IMR-90 (cell line): ENCODE measurements at regions not wholly inside any gene's neighbourhood (a gene's known extent, or its start where the extent isn't known, plus 50 kb on each side); places are given as distances from the start of the nearest gene placed in this dataset.

Source experiments
- ATAC-seq: fragments of 200-7000 bp; cut with Tn5 transposase; 2 replicates; pipeline ENCODE4 v1.9.1; 2020; ENCODE audit warnings: low read depth, mild to moderate bottlenecking, moderate library complexity
- BruUV-seq: library from RNA; stranded (reverse); fragments of 400-500 nt; replicated peaks from 2 replicates; lab custom pipeline; 2021; lab: Mats Ljungman, UMichigan
- CTCF ChIA-PET: fragments of 300-600 bp; formaldehyde crosslinking; extraction: SDS; loops from one replicate; lab custom pipeline; 2021; ENCODE audit warnings: antibody characterized with exemption; lab: Yijun Ruan, JAX
- POLR2A ChIA-PET: fragments of 300-600 bp; sonication (Branson Sonifier 250); formaldehyde crosslinking; loops from one replicate; lab custom pipeline; 2022; ENCODE audit warnings: antibody characterized with exemption; ENCODE audit not compliant: unreplicated experiment; lab: Charles Lee
- DNase-seq: peaks from one replicate; pipeline ENCODE4 v3.0.0; 2013
- H2AFZ ChIP-seq: replicated peaks from 2 replicates; pipeline ENCODE3; 2013; ENCODE audit warnings: low read length, mild to moderate bottlenecking; ENCODE audit not compliant: poor library complexity
- H2AK5ac ChIP-seq: 2 replicates; pipeline ENCODE4 v1.6.1; 2013; ENCODE audit warnings: low read depth, low read length, inconsistent platforms
- H2AK9ac ChIP-seq: replicated peaks from 2 replicates; pipeline ENCODE3; 2013; ENCODE audit warnings: mild to moderate bottlenecking, low read depth, low read length, moderate library complexity; ENCODE audit not compliant: poor library complexity
- H2BK120ac ChIP-seq: 2 replicates; pipeline ENCODE4 v1.6.1; 2013; ENCODE audit warnings: low read depth, low read length, inconsistent platforms
- H2BK15ac ChIP-seq: 3 replicates; pipeline ENCODE4 v1.6.1; 2013; ENCODE audit warnings: low read depth, low read length, inconsistent platforms
- H2BK20ac ChIP-seq: 2 replicates; pipeline ENCODE4 v1.6.1; 2013; ENCODE audit warnings: low read depth, mild to moderate bottlenecking, inconsistent platforms, low read length, moderate library complexity
- H2BK5ac ChIP-seq: 2 replicates; pipeline ENCODE4 v1.6.1; 2013; ENCODE audit warnings: mild to moderate bottlenecking, low read depth, low read length, inconsistent platforms; ENCODE audit not compliant: poor library complexity, severe bottlenecking
- H3K14ac ChIP-seq: replicated peaks from 2 replicates; pipeline ENCODE4 v1.6.1; 2013; ENCODE audit warnings: low read depth, low read length, inconsistent platforms
- H3K18ac ChIP-seq: 2 replicates; pipeline ENCODE4 v1.6.1; 2013; ENCODE audit warnings: low read depth, low read length, control low read depth
- H3K23ac ChIP-seq: 2 replicates; pipeline ENCODE4 v1.6.1; 2013; ENCODE audit warnings: low read depth, low read length, inconsistent platforms
- H3K27ac ChIP-seq: 2 replicates; pipeline ENCODE4 v1.5.1; 2013; ENCODE audit warnings: mild to moderate bottlenecking, control low read depth, low read length; ENCODE audit not compliant: insufficient read depth
- H3K27me3 ChIP-seq: 2 replicates; pipeline ENCODE4 v1.6.1; 2013; ENCODE audit warnings: low read length; ENCODE audit not compliant: control insufficient read depth, insufficient read depth
- H3K36me3 ChIP-seq: 2 replicates; pipeline ENCODE4 v1.6.1; 2013; ENCODE audit warnings: low read length, mixed read lengths; ENCODE audit not compliant: control insufficient read depth, insufficient read depth
- H3K4ac ChIP-seq: 2 replicates; pipeline ENCODE4 v1.6.1; 2013; ENCODE audit warnings: low read depth, low read length, inconsistent platforms
- H3K4me1 ChIP-seq: 2 replicates; pipeline ENCODE4 v1.6.1; 2013; ENCODE audit warnings: low read length, mixed read lengths; ENCODE audit not compliant: control insufficient read depth, insufficient read depth
- H3K4me2 ChIP-seq: 2 replicates; pipeline ENCODE4 v1.6.1; 2013; ENCODE audit warnings: low read depth, mild to moderate bottlenecking, control low read depth, low read length, moderate library complexity
- H3K4me3 ChIP-seq: 2 replicates; pipeline ENCODE4 v1.5.1; 2013; ENCODE audit warnings: low read depth, mild to moderate bottlenecking, control low read depth, low read length, moderate library complexity; ENCODE audit not compliant: insufficient read depth
- H3K56ac ChIP-seq: 2 replicates; pipeline ENCODE4 v1.6.1; 2013; ENCODE audit warnings: low read length, inconsistent platforms; ENCODE audit not compliant: insufficient read depth; ENCODE audit errors: extremely low read depth
- H3K79me1 ChIP-seq, 2 experiments: 2 replicates each; pipeline ENCODE4 v1.6.1; 2013; ENCODE audit warnings: low read length in 2 of 2, inconsistent platforms in 1 of 2, low read depth in 1 of 2
- H3K9ac ChIP-seq: 2 replicates; pipeline ENCODE4 v1.6.1; 2013; ENCODE audit warnings: low read depth, low read length, control low read depth
- H3K9me1 ChIP-seq: 2 replicates; pipeline ENCODE4 v1.6.1; 2013; ENCODE audit warnings: low read length, inconsistent platforms; ENCODE audit not compliant: insufficient read depth
- H3K9me3 ChIP-seq: 2 replicates; pipeline ENCODE4 v1.6.1; 2013; ENCODE audit warnings: low read length; ENCODE audit not compliant: control insufficient read depth, insufficient read depth
- H4K20me1 ChIP-seq: 2 replicates; pipeline ENCODE4 v1.6.1; 2013; ENCODE audit warnings: low read length, inconsistent platforms; ENCODE audit not compliant: insufficient read depth
- H4K5ac ChIP-seq: 2 replicates; pipeline ENCODE4 v1.6.1; 2013; ENCODE audit warnings: mild to moderate bottlenecking, low read depth, low read length, control low read depth
- H4K8ac ChIP-seq, 2 experiments: 2 replicates each; pipeline ENCODE4 v1.6.1; 2013; ENCODE audit warnings: low read depth in 2 of 2, low read length in 2 of 2, control low read depth in 1 of 2, inconsistent platforms in 1 of 2
- H4K91ac ChIP-seq: 2 replicates; pipeline ENCODE4 v1.6.1; 2013; ENCODE audit warnings: low read depth, low read length, inconsistent platforms; ENCODE audit not compliant: insufficient read depth
- CEBPB ChIP-seq: IDR thresholded peaks from 2 replicates; pipeline ENCODE4 v1.6.1; 2012; ENCODE audit warnings: low read depth, low read length, improper control_type of control experiment
- MAZ ChIP-seq: IDR thresholded peaks from 2 replicates; pipeline ENCODE4 v1.6.1; 2012; ENCODE audit warnings: low read depth, mild to moderate bottlenecking, low read length, improper control_type of control experiment, moderate library complexity, borderline replicate concordance
- RCOR1 ChIP-seq: IDR thresholded peaks from 2 replicates; pipeline ENCODE4 v1.6.1; 2012; ENCODE audit warnings: mild to moderate bottlenecking, low read length, improper control_type of control experiment; ENCODE audit not compliant: insufficient replicate concordance
- RFX5 ChIP-seq: IDR thresholded peaks from 2 replicates; pipeline ENCODE4 v1.8.0; 2012; ENCODE audit warnings: low read depth, mild to moderate bottlenecking, low read length, moderate library complexity
- WGBS, 2 experiments: methylation state at CpG; one replicate each; pipeline versions ENCODE4 v1.1.5 to v1.1.7; 2013; ENCODE audit warnings: missing lambda C conversion rate in 2 of 2; ENCODE audit not compliant: insufficient read length in 1 of 2; ENCODE audit errors: extremely low coverage in 2 of 2; 5-methylcytosine and 5-hydroxymethylcytosine counted together
- dilution Hi-C: fragments of 300-500 bp; cut with HindIII; formaldehyde crosslinking; loops from one replicate; pipeline ENCODE4 v1.14.3; 2018; ENCODE audit warnings: low sequenced_read_pairs; ENCODE audit not compliant: unreplicated experiment
- in situ Hi-C: fragments of 300-500 bp; cut with MboI; formaldehyde crosslinking; loops from 3 replicates; pipeline ENCODE4 v1.14.3; 2019; ENCODE audit warnings: low sequenced_read_pairs, inconsistent platforms, mixed read lengths
- intact Hi-C: fragments of 100-400 bp; cut with micrococcal nuclease; formaldehyde crosslinking; loops from 2 replicates; pipeline ENCODE4 v1.10.0; 2022

DNA sequence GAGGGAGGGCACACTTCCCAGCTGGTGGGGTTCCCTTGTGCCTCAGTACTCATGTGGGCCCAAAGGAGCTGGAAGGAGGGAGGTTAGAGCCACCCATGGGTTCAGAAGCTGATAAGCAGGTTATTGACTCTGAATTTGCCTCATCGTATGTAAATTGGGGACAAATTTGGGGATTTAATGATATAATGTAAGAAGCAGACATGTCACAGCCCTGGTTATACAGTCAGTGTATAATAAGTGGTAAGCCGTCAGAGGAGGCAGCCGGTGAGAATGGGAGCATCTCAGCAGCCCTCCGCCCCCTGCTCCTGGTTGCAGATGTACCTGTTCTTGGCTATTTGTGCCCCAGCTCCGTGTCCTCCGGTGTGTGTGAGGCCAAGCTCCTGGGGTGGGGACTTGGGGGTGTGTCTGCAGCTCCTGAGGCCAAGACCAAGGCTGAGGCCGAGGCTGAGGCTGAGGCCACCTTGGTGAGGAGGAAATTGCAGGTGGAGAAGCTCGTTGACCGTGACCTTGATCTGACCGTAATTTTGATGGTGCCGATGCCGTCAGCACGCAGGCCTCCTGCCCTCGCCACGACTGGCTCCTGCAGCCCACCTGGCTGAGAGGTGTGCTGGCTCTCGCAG lies 288.1 kb downstream of the SEC14L1 start:
- H4K8ac ChIP-seq, result peak overlapping the region; percentile 3 to 28; a peak in 2 of 4 replicates
- H3K36me3 ChIP-seq, result peaks cover 7% of the 10 kb centered on the region; the same call in 1 of the 2 replicates
- no peaks in the 10 kb centered on the region for H3K27me3 ChIP-seq
- 0 out of 2 replicates have a peak overlapping the region, but pooled peaks have one; percentile 2 for H3K9ac ChIP-seq
- peak overlapping the region; percentile 66 for H3K27ac ChIP-seq
- H3K9me3 ChIP-seq, result no peaks in the 10 kb centered on the region
- H2AK9ac ChIP-seq, result peak overlapping the region; percentile 84
- ChIA-PET CTCF (interaction anchor here (1.1 to 1.8 kb wide), 3 partner anchors 8 to 53 kb away, joined by 3 to 4 read pairs (median 4); no protein-coding TSS in a partner anchor), POLR2A (no interaction called here)
- ATAC-seq, result no peak
- H3K18ac ChIP-seq, result no peak overlapping the region
- H2AK5ac ChIP-seq, result peak overlapping the region; percentile 89
- BruUV-seq, result no TSS peak
- DNase-seq, result no peak
- no peak for TF ChIP-seq RCOR1
- TF ChIP-seq RFX5, result no peak
- TF ChIP-seq MAZ, result no peak
- no peak for TF ChIP-seq CEBPB
- peak overlapping the region; percentile 33; the same call in 1 of the 2 replicates for H3K14ac ChIP-seq
- H2BK20ac ChIP-seq, result 0 out of 2 replicates have a peak overlapping the region, but pooled peaks have one; percentile 45
- intact Hi-C loops, result no loop called here
- peaks cover 31 to 95% of the 10 kb centered on the region in 2 experiments for H3K79me1 ChIP-seq
- H3K4me1 ChIP-seq, result peaks cover 73% of the 10 kb centered on the region
- no peak overlapping the region for H4K5ac ChIP-seq
- H3K4me2 ChIP-seq, result no peak overlapping the region
- peak overlapping the region; percentile 66 for H3K4ac ChIP-seq
- H2AFZ ChIP-seq, result no peak overlapping the region
- H4K91ac ChIP-seq, result peak overlapping the region; percentile 17; the same call in 1 of the 2 replicates
- in situ Hi-C loops, result loop anchor here (5.0 kb wide), 2 partner anchors 63 to 107 kb away; no protein-coding TSS in a partner anchor
- 0 out of 2 replicates have a peak overlapping the region, but pooled peaks have one; percentile 83 for H2BK120ac ChIP-seq
- peaks cover 48% of the 10 kb centered on the region for H3K9me1 ChIP-seq
- 0 out of 3 replicates have a peak overlapping the region, but pooled peaks have one; percentile 53 for H2BK15ac ChIP-seq
- WGBS, 2 experiments, result 84% methylated on average over 13 of the region's 16 CpGs; no CpG with 5 or more reads in 1 of the 2 experiments
- peak overlapping the region; percentile 41; the same call in 1 of the 2 replicates for H3K23ac ChIP-seq
- peak overlapping the region; percentile 25 for H2BK5ac ChIP-seq
- dilution Hi-C loops, result no loop called here
- H3K56ac ChIP-seq, result no peak overlapping the region
- H4K20me1 ChIP-seq, result peaks cover 88% of the 10 kb centered on the region
- H3K4me3 ChIP-seq, result no peak overlapping the region
